Stomach (tissue), 4 donors: ENCODE measurements at regions not wholly inside any gene's neighbourhood (a gene's known extent, or its start where the extent isn't known, plus 50 kb on each side); places are given as distances from the start of the nearest gene placed in this dataset.
"Not testable (repeated sequence)": the region's sequence is repeated elsewhere in the genome, so short reads cannot be mapped to it uniquely, and the experiment has no call there.

Source experiments
- POLR2AphosphoS5 ChIP-seq, 3 donors: sonication (generic); formaldehyde crosslinking; IDR thresholded peaks; one replicate each; pipeline ENCODE4 v1.6.1; 2016; ENCODE audit warnings: antibody characterized with exemption in 3 of 3
- TF ChIP-seq, protein P1 (sequence below), 7 experiments: fragments of 450-650 bp in 4 of 7; fragments of 200-600 bp in 3 of 7; sonication (generic) in 3 of 7; IDR thresholded peaks; one replicate each; pipeline ENCODE4 v1.5.1; 2016 to 2019; ENCODE audit warnings: antibody characterized with exemption in 7 of 7, control low read depth in 2 of 7, mild to moderate bottlenecking in 1 of 7

DNA sequence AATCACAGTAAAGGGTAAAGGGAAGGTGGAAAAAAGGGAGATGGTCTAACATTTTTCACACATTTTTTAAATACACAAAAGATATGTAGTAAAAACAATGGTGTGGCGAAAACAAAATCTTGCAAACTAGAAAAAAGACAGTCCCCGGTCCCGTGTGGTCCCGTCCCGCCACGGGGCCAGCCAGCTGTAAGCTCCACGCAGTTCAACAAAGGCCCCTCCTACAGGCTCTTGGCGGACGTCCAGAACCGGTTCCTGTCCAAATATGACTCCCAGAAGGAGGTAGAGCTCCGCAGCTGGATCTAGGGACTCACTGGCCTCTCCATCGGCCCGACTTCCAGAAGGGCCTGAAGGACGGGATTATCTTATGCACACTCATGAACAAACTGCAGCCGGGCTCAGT is 216.9 kb downstream of the POTED start:
- TF ChIP-seq, protein P1, sequence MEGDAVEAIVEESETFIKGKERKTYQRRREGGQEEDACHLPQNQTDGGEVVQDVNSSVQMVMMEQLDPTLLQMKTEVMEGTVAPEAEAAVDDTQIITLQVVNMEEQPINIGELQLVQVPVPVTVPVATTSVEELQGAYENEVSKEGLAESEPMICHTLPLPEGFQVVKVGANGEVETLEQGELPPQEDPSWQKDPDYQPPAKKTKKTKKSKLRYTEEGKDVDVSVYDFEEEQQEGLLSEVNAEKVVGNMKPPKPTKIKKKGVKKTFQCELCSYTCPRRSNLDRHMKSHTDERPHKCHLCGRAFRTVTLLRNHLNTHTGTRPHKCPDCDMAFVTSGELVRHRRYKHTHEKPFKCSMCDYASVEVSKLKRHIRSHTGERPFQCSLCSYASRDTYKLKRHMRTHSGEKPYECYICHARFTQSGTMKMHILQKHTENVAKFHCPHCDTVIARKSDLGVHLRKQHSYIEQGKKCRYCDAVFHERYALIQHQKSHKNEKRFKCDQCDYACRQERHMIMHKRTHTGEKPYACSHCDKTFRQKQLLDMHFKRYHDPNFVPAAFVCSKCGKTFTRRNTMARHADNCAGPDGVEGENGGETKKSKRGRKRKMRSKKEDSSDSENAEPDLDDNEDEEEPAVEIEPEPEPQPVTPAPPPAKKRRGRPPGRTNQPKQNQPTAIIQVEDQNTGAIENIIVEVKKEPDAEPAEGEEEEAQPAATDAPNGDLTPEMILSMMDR (IDR thresholded peaks at IDR 0.05): not testable (repeated sequence)
- not testable (repeated sequence) for TF ChIP-seq POLR2AphosphoS5 (IDR thresholded peaks at IDR 0.05)
